ENCODE measurements at regions not wholly inside any gene's neighbourhood (a gene's known extent, or its start where the extent isn't known, plus 50 kb on each side); places are given as distances from the start of the nearest gene placed in this dataset.

DNA sequence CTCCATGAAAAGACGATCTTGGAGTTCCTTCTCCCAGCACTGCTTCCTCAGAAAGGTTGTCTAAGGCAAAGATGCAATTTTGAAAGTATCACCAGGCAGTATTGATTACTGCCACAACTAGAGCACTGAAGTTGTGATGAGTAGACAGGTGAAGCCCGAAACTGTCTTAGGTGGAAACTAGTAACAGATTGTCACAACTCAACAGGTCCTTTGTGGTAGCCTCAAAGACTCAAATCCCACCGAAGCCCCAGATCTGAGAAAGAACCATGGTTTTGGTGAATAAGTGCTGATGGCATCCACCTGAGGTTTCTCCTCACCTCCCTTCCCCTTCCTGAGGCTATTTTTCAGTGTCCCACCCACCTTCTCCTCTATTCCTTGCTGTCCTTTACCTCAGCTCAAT lies 248.0 kb downstream of the DSEL start:
- no peaks in the 10 kb centered on the region for H3K79me1 ChIP-seq (ENCODE audit: low read depth, low read length)
- no peak overlapping the region for H4K8ac ChIP-seq (ENCODE audit: low read depth, low read length)
- whole genome bisulfite sequencing, 2 donors (ENCODE audit: extremely low coverage in 2 of 2, insufficient read length in 2 of 2, insufficient replicate concordance in 1 of 2) = no CpG with 5 or more reads among the region's 3 CpGs
- H3K27ac ChIP-seq (replicated peaks; ENCODE audit: low read length) = no peak overlapping the region
- no peak overlapping the region for H2BK5ac ChIP-seq (ENCODE audit: low read length)
- no peaks in the 10 kb centered on the region for H3K27me3 ChIP-seq (ENCODE audit: control insufficient read depth in 3 of 3, insufficient read depth in 3 of 3, low read depth in 1 of 3, low read length in 3 of 3)
- H3K4ac ChIP-seq (ENCODE audit: low read length) = no peak overlapping the region
- no peak overlapping the region for H2BK15ac ChIP-seq (ENCODE audit: low read length)
- H3K4me3 ChIP-seq (ENCODE audit: low read length in 2 of 2) = no peak overlapping the region
- no peak overlapping the region for H3K18ac ChIP-seq (ENCODE audit: low read length)
- DNase-seq (ENCODE audit: low spot score) = no peak
- H2AFZ ChIP-seq (ENCODE audit: low read length) = no peak overlapping the region
- no peaks in the 10 kb centered on the region for H3K9me3 ChIP-seq (replicated peaks in 1 of 2; ENCODE audit: control insufficient read depth in 2 of 2, insufficient read depth in 1 of 2, low read depth in 1 of 2, low read length in 2 of 2)
- H2BK120ac ChIP-seq (ENCODE audit: low read depth, low read length) = no peak overlapping the region
- H2AK5ac ChIP-seq (ENCODE audit: low read depth, low read length) = no peak overlapping the region
- no peak overlapping the region for H4K91ac ChIP-seq (ENCODE audit: low read depth, low read length, poor library complexity)
- no peak overlapping the region for H3K9ac ChIP-seq (ENCODE audit: low read depth, low read length, poor library complexity)
- no peak overlapping the region for H3K4me2 ChIP-seq (ENCODE audit: insufficient read depth, low read length, poor library complexity, severe bottlenecking)
- H3K4me1 ChIP-seq (ENCODE audit: control insufficient read depth in 2 of 2, insufficient read depth in 1 of 2, low read depth in 1 of 2, low read length in 2 of 2) = peaks cover 0 to 2% of the 10 kb centered on the region in 2 donors
- H2BK12ac ChIP-seq (ENCODE audit: low read length) = no peak overlapping the region
- H3K14ac ChIP-seq (ENCODE audit: low read length) = no peak overlapping the region
- H3K23ac ChIP-seq (ENCODE audit: low read depth, low read length, poor library complexity) = no peak overlapping the region
- H3K36me3 ChIP-seq (replicated peaks in 1 of 2; ENCODE audit: control insufficient read depth in 2 of 2, insufficient read depth in 2 of 2, low read length in 2 of 2) = no peaks in the 10 kb centered on the region

DNA sequence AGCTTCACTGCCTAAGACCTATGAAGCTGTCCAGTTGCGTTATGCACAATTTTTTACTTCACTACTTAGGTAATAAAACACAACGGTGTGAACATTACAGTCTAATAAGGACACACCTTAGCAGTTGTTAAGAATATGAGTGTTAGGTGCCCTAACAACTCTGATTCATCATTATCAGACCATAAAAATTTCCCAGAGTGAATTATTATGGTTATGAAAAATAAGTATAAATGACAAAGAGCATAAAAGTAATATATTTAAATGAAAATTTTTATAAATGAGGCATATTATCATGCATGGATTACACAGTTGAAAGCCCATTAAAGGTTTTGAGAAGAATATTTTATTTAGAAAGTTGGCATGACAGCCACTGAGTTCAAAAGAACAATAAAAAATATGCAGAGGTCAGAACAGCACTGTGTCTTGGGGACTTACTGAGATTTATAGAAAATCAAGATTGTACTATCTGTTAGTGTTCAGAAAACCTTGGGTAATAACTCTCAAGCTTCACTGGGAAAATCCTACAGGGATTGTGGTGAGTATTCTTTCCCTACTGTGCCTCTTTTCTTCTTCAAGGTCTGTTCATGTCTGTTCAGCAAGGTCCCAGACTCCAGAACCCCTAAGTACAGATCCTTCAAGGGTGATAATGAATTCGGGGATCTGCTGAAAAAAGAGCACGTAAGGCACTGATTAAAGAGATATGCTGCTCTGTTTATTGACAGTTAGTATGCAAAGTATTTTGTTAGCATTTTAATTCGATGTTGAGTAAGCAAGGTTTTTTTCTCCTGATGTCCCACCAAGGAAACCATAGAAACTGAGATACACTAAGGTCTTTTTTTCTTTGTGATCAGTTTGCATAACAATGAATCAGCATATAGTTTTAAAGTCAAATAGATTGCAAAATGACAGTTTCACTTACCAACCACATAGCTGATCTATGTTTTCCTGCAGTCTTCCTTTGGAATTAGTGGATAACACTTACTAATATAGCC lies 250.0 kb downstream of the DSEL start:
- WGBS, 2 donors (ENCODE audit: extremely low coverage in 2 of 2, insufficient read length in 2 of 2, insufficient replicate concordance in 1 of 2) = no CpG with 5 or more reads among the region's 5 CpGs
- Histone ChIP-seq H3K18ac (ENCODE audit: low read length) (no peak overlapping the region), H2BK12ac (ENCODE audit: low read length) (no peak overlapping the region), H3K23ac (ENCODE audit: low read depth, low read length, poor library complexity) (no peak overlapping the region), H3K9me3 (replicated peaks in 1 of 2; ENCODE audit: control insufficient read depth in 2 of 2, insufficient read depth in 1 of 2, low read depth in 1 of 2, low read length in 2 of 2) (no peaks in the 10 kb centered on the region), H3K9ac (ENCODE audit: low read depth, low read length, poor library complexity) (no peak overlapping the region), H3K4me1 (ENCODE audit: control insufficient read depth in 2 of 2, insufficient read depth in 1 of 2, low read depth in 1 of 2, low read length in 2 of 2) (peaks cover 0 to 2% of the 10 kb centered on the region in 2 donors), H2AK5ac (ENCODE audit: low read depth, low read length) (no peak overlapping the region), H4K8ac (ENCODE audit: low read depth, low read length) (no peak overlapping the region), H3K27me3 (ENCODE audit: control insufficient read depth in 3 of 3, insufficient read depth in 3 of 3, low read depth in 1 of 3, low read length in 3 of 3) (no peaks in the 10 kb centered on the region), H2BK120ac (ENCODE audit: low read depth, low read length) (no peak overlapping the region), H3K4ac (ENCODE audit: low read length) (no peak overlapping the region), H2AFZ (ENCODE audit: low read length) (no peak overlapping the region), H4K91ac (ENCODE audit: low read depth, low read length, poor library complexity) (no peak overlapping the region), H2BK5ac (ENCODE audit: low read length) (no peak overlapping the region), H3K79me1 (ENCODE audit: low read depth, low read length) (no peaks in the 10 kb centered on the region), H3K36me3 (replicated peaks in 1 of 2; ENCODE audit: control insufficient read depth in 2 of 2, insufficient read depth in 2 of 2, low read length in 2 of 2) (no peaks in the 10 kb centered on the region), H3K4me3 (ENCODE audit: low read length in 2 of 2) (no peak overlapping the region), H3K4me2 (ENCODE audit: insufficient read depth, low read length, poor library complexity, severe bottlenecking) (no peak overlapping the region), H2BK15ac (ENCODE audit: low read length) (no peak overlapping the region), H3K14ac (ENCODE audit: low read length) (no peak overlapping the region), H3K27ac (replicated peaks; ENCODE audit: low read length) (no peak overlapping the region)
- DNase-seq (ENCODE audit: low spot score) = no peak

GRCh38 chr18:67265464-67266245 lies 250.9 kb downstream of the DSEL start:
- Histone ChIP-seq H2AK5ac (ENCODE audit: low read depth, low read length) (no peak overlapping the region), H3K27me3 (ENCODE audit: control insufficient read depth in 3 of 3, insufficient read depth in 3 of 3, low read depth in 1 of 3, low read length in 3 of 3) (no peaks in the 10 kb centered on the region), H3K9me3 (replicated peaks in 1 of 2; ENCODE audit: control insufficient read depth in 2 of 2, insufficient read depth in 1 of 2, low read depth in 1 of 2, low read length in 2 of 2) (no peaks in the 10 kb centered on the region), H2AFZ (ENCODE audit: low read length) (no peak overlapping the region), H3K23ac (ENCODE audit: low read depth, low read length, poor library complexity) (no peak overlapping the region), H2BK5ac (ENCODE audit: low read length) (no peak overlapping the region), H2BK15ac (ENCODE audit: low read length) (no peak overlapping the region), H2BK12ac (ENCODE audit: low read length) (no peak overlapping the region), H2BK120ac (ENCODE audit: low read depth, low read length) (no peak overlapping the region), H3K36me3 (replicated peaks in 1 of 2; ENCODE audit: control insufficient read depth in 2 of 2, insufficient read depth in 2 of 2, low read length in 2 of 2) (no peaks in the 10 kb centered on the region), H4K91ac (ENCODE audit: low read depth, low read length, poor library complexity) (no peak overlapping the region), H3K4me2 (ENCODE audit: insufficient read depth, low read length, poor library complexity, severe bottlenecking) (no peak overlapping the region), H3K4ac (ENCODE audit: low read length) (no peak overlapping the region), H3K18ac (ENCODE audit: low read length) (no peak overlapping the region), H3K27ac (replicated peaks; ENCODE audit: low read length) (no peak overlapping the region), H3K4me3 (ENCODE audit: low read length in 2 of 2) (no peak overlapping the region), H3K9ac (ENCODE audit: low read depth, low read length, poor library complexity) (no peak overlapping the region), H3K79me1 (ENCODE audit: low read depth, low read length) (no peaks in the 10 kb centered on the region), H3K4me1 (ENCODE audit: control insufficient read depth in 2 of 2, insufficient read depth in 1 of 2, low read depth in 1 of 2, low read length in 2 of 2) (peaks cover 0 to 2% of the 10 kb centered on the region in 2 donors), H3K14ac (ENCODE audit: low read length) (no peak overlapping the region), H4K8ac (ENCODE audit: low read depth, low read length) (no peak overlapping the region)
- WGBS, 2 donors (ENCODE audit: extremely low coverage in 2 of 2, insufficient read length in 2 of 2, insufficient replicate concordance in 1 of 2) = no CpG with 5 or more reads among the region's 5 CpGs
- no peak for DNase-seq (ENCODE audit: low spot score)
